Right lung (tissue), 2 donors: ENCODE measurements at regions not wholly inside any gene's neighbourhood (a gene's known extent, or its start where the extent isn't known, plus 50 kb on each side); places are given as distances from the start of the nearest gene placed in this dataset.
"Not testable (repeated sequence)": the region's sequence is repeated elsewhere in the genome, so short reads cannot be mapped to it uniquely, and the experiment has no call there.

Experiments used
- DNase-seq, 2 donors: peaks; one replicate each; pipeline ENCODE4 v3.0.0-alpha.2; 2013

DNA sequence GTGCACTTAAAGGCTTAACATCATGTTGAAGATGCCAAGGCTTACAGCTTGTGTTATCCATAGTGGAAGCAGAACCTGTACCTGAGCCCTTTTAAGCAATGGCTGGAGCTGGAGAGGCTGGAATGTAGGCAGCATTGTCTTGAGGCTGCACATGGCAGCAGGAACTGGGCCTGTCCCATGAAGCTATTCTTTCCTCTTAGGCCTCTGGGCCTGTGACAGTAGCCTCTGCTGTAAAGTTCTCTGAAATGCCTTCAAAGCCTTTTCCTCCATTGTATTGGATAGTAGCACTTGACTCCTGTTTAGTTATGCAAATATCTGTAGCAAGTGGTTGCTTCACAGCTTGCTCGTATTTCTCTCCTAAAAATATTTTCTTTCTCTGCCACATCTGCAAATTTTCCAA, 127.4 kb upstream of the ANO5 start:
- no peak for DNase-seq

DNA sequence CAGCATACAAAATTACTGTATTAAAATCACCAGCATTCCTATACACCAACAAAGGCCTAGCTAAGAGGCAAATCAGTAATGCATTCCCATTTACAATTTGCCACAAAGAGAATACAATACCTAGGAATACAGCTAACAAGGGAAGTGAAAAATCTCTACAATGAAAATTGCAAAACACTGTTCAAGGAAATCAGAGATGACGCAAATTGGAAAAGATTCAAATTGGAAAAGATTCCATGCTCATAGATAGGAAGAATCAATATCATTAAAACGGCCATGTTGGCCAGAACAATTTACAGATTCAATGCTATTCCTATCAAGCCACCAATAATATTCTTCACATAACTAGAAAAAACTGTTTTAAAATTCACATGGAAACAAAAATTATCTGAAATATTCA, 123.0 kb upstream of the ANO5 start:
- no peak for DNase-seq

- no peak for DNase-seq
Measured at GRCh38 chr11:22076271-22076930, 116.5 kb upstream of the ANO5 start.

DNA sequence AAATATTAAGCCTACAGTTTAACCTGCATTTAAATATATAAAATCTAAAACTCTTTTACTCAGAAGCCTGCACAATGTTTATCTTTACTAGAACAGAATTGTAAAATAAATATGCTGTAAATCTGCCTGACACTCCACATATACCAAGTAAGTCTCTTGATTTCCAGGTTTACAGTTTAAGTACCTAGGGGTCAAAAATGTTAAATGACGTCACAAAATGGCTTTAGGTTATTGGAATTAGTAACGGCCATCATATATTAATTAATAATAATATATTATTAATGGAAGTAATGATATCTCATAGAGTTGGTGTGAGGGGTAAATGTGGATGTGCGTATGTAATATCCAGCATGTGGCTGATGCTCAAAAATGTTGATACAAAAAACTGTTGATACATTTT, 114.8 kb upstream of the ANO5 start:
- DNase-seq, result no peak

DNA sequence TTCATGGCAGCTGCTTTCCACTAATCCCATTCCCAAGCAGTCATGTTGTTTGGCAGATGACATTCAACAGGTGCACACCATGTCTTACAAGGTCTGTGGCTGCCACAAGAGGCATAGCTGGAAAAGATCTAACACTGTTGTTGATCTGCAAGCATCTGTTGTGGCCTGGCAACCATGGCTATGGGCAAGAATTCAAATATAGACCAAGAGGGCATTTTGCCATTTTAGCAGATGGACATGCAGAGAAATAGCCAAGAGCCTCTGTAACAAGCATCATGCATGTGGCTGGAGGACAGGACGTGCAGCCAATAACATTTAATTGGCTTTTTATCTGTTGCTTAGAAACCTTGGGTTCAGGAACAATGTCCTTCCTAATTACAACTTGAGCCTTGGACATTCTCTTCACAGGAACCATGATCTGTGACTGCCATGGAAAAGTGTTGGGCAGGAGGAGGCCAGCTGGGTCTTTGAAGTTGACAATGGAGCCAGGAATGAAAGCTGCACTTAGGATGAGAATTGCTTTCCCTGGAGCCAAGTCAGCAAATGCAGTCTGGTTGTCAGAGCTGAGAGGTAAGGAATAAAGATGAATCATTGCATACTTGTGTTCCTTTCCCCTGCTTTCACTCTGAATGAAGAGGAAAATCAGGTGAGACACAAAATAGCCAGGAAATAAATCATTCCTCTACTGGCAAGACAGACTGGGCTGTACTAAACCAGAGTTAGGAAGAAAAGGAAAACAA, 113.6 kb upstream of the ANO5 start:
- DNase-seq, result no peak

GRCh38 chr11:22082178-22082577, 110.7 kb upstream of the ANO5 start:
- no peak for DNase-seq

DNA sequence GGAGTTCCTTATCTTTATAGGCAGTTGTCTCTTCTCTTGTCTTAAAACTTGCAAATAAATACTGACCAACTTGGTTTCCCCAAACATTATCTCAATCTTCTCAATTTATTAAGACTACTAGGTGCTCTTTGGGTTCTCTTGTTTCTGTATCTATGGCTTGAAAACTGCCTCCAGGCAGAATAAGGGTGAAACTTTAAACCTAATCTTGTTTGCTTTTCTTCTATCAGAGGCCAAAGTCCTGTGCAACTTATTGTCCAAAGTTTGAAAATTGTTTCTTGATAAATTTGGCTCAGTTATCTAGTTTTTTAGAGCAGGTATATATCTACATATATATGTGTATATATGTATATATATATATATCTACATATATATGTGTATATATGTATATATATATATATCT, 110.1 kb upstream of the ANO5 start:
- DNase-seq, result no peak

GRCh38 chr11:22084056-22084455, 108.8 kb upstream of the ANO5 start:
- DNase-seq, result no peak

DNA sequence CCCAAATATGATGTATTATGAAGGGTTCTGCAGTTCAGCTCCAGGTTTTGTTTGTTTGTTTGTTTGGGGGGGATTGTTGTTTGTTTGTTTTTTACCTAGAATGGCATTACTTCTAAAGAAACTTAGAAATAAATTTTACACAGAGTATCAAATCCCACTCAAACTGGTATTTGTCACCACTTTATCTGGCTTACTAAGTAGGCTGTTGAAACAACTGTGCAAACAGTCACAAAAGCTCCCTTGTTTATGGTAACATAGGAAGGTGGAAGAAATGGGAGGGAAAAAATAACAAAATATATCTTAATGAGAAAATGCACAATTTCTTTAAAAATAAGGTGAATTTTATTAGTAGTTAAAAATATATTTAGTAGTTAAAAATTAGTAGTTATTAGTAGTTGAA, 108.3 kb upstream of the ANO5 start:
- no peak for DNase-seq

DNA sequence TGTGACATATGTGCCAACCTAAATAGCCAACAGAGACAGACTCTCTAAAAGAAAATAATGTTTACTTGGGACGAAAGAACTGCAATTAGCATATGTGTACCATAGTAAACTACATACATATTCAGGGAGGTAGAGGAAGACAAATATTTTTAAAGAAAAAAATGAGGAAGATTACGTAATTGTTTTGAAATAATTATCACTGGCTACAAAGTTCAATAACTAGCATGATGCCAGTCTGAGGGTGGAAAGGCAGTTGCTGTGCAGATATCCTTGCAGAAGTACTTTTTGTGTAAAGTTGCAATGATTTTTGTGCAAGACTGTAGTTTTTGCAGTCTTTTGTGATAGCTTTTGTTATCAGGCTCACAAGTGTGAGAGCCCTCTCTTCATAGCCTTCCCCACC, 103.3 kb upstream of the ANO5 start:
- DNase-seq, result no peak

DNA sequence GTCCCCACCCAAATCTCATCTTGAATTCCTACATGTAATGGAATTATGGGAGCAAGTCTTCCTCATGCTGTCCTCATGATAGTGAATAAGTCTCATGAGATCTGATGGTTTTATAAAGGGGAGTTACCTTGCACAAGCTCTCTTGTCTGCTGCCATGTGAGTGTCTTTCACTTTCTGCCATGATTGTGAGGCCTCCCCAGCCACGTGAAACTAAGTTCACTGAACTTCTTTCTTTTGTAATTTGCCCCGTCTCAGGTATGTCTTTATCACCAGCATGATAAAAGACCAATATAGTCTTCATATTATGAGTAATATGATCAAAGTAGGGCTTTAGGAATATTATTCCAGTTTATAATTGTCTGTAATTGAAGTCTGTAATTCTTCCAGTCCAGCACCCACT, 86.3 kb upstream of the ANO5 start:
- DNase-seq, result no peak

GRCh38 chr11:22115470-22116029, 77.3 kb upstream of the ANO5 start:
- no peak for DNase-seq

DNA sequence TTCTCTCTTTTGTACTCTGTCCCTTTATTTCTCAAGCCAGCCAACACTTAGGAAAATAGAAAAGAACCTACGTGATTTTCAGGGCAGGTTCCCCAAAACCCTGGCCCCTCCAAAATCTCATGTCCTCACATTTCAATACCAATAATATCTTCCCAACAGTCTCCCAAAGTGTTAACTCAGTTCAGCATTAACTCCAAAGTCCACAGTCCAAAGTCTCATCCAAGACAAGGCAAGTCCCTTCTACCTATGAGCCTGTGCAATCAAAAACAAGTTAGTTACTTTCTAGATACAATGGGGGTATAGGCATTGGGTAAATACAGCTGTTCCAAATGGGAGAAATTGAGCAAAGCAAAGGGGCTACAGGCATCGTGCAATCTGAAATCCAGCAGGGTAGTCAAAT, 64.9 kb upstream of the ANO5 start:
- not testable (repeated sequence) for DNase-seq

- no peak for DNase-seq
Measured at GRCh38 chr11:22130462-22131053, 62.3 kb upstream of the ANO5 start.

GRCh38 chr11:22133776-22134175, 59.1 kb upstream of the ANO5 start:
- no peak for DNase-seq

GRCh38 chr11:22138264-22138663, 54.6 kb upstream of the ANO5 start:
- DNase-seq, result no peak
